Activated CD8-positive, alpha-beta T cell treated with anti-CD3 and anti-CD28 coated beads, Interleukin-2, amount 10 ng/mL, durations not matched to agents 7 days and 5 days (primary cell): ENCODE measurements at regions not wholly inside any gene's neighbourhood (a gene's known extent, or its start where the extent isn't known, plus 50 kb on each side); places are given as distances from the start of the nearest gene placed in this dataset.

Source experiments
- ATAC-seq: fragments of 150-1000 bp; cut with Tn5 transposase; one replicate; pipeline ENCODE4 v1.10.0; 2021; ENCODE audit warnings: moderate library complexity
- CTCF ChIA-PET: fragments of 350-600 bp; sonication (Branson Sonifier 250); formaldehyde crosslinking; loops from one replicate; lab custom pipeline; 2021; ENCODE audit warnings: antibody characterized with exemption; lab: Charles Lee
- POLR2A ChIA-PET: fragments of 350-600 bp; sonication (Branson Sonifier 250); formaldehyde crosslinking; loops from one replicate; lab custom pipeline; 2021; ENCODE audit warnings: antibody characterized with exemption; lab: Charles Lee
- DNase-seq: peaks from one replicate; pipeline ENCODE4 v3.0.0-alpha.2; 2020
- H3K27ac Mint-ChIP-seq: one replicate; pipeline ENCODE4 v1.8.0; 2021; ENCODE audit warnings: mild to moderate bottlenecking, mixed read lengths
- H3K27me3 Mint-ChIP-seq: one replicate; pipeline ENCODE4 v1.8.0; 2021; ENCODE audit warnings: low read depth, mixed read lengths
- H3K36me3 Mint-ChIP-seq: one replicate; pipeline ENCODE4 v1.8.0; 2021; ENCODE audit warnings: low read depth, mixed read lengths
- H3K4me1 Mint-ChIP-seq: one replicate; pipeline ENCODE4 v1.8.0; 2021; ENCODE audit warnings: low read depth, mixed read lengths
- H3K4me3 Mint-ChIP-seq: one replicate; pipeline ENCODE4 v1.8.0; 2021; ENCODE audit warnings: mild to moderate bottlenecking, mixed read lengths
- H3K9me3 Mint-ChIP-seq: one replicate; pipeline ENCODE4 v1.8.0; 2022; ENCODE audit warnings: mixed read lengths; ENCODE audit not compliant: insufficient read depth

GRCh38 chr12:127113945-127114344 is 1153.0 kb upstream of the TMEM132C start:
- Mint-ChIP-seq H3K4me3 (no peak overlapping the region), H3K36me3 (no peaks in the 10 kb centered on the region)

DNA sequence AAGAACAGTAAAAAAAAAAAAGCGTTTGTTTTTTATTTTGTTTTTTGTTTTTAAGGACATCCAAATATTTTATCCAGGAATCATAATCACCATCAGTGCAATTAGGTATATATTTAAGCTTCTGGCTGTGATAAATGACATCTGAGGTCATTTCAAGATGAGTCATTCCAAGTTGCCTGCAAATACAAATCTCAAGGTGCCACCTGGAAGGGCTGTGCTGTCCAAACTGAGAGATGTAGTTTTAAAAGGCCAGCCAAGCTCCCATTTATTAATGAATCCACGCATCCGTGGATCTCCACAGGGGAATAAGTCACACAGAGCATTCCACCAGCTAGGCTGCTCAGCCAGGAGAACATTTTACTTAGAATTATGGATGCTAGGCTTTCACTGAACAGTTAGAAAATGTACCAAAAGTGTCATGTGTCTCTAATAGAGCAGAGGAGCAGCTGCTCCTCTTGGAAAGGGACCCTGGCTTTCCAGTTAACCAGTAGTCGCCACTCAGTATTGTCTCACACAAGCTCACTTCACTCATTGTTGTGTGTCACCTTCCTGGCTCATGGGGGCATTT is 1151.4 kb upstream of the TMEM132C start:
- no peaks in the 10 kb centered on the region for H3K36me3 Mint-ChIP-seq

More at GRCh38 chr12:127113945-127114344, 1153.0 kb upstream of the TMEM132C start:
- POLR2A ChIA-PET = no interaction called here
- Mint-ChIP-seq H3K27ac (no peak overlapping the region), H3K9me3 (no peaks in the 10 kb centered on the region), H3K4me1 (no peaks in the 10 kb centered on the region), H3K27me3 (no peaks in the 10 kb centered on the region)
- DNase-seq = no peak
- CTCF ChIA-PET = no interaction called here
- ATAC-seq = no peak

GRCh38 chr12:127118251-127118650 is 1148.7 kb upstream of the TMEM132C start:
- ChIA-PET POLR2A (no interaction called here), CTCF (interaction anchor here (1.1 kb wide), 1 partner anchor 9 kb away, joined by 3 read pairs; no protein-coding TSS in a partner anchor)
- H3K4me1 Mint-ChIP-seq = no peaks in the 10 kb centered on the region
- H3K9me3 Mint-ChIP-seq = no peaks in the 10 kb centered on the region
- no peaks in the 10 kb centered on the region for H3K36me3 Mint-ChIP-seq
- no peak overlapping the region for H3K4me3 Mint-ChIP-seq
- no peak overlapping the region for H3K27ac Mint-ChIP-seq
- H3K27me3 Mint-ChIP-seq = no peaks in the 10 kb centered on the region
- ATAC-seq = no peak
- DNase-seq = no peak

More for the DNA sequence above, 1151.4 kb upstream of the TMEM132C start:
- Mint-ChIP-seq H3K4me1 (no peaks in the 10 kb centered on the region), H3K9me3 (no peaks in the 10 kb centered on the region), H3K27me3 (no peaks in the 10 kb centered on the region), H3K27ac (no peak overlapping the region), H3K4me3 (no peak overlapping the region)
- DNase-seq (no peak), ATAC-seq (no peak)
- ChIA-PET CTCF (no interaction called here), POLR2A (no interaction called here)

DNA sequence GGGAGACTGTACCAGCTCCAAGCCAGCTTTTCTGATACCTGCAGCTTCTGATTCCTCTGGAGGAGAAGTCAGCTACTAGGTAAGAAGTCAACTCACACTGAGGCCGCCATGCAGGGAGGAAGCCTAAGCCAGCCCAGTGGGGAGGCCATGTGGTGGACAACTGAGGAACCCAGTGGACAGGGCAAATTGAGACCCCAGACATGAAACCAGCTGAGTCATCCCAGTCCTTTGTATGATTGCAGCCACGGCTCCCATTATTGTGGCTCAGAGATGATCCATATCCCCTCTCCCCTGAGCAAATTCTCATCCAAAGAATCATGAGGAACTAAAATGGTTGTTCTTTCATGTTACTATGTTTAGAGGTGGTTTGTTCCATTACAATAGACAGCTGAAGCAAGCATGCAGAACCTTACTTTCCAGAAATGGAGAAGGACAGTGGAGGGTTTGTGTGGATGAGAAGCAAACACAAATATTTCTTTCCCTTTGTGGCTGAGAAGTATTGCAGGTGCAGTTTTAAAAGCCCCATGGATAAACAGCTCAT is 1147.3 kb upstream of the TMEM132C start:
- no peak for ATAC-seq
- Mint-ChIP-seq H3K36me3 (no peaks in the 10 kb centered on the region), H3K9me3 (no peaks in the 10 kb centered on the region), H3K4me3 (no peak overlapping the region), H3K4me1 (no peaks in the 10 kb centered on the region), H3K27me3 (no peaks in the 10 kb centered on the region), H3K27ac (no peak overlapping the region)
- ChIA-PET POLR2A (no interaction called here), CTCF (no interaction called here)
- DNase-seq = no peak

GRCh38 chr12:127120851-127121250 is 1146.1 kb upstream of the TMEM132C start:
- ChIA-PET CTCF (no interaction called here), POLR2A (no interaction called here)
- no peaks in the 10 kb centered on the region for H3K4me1 Mint-ChIP-seq
- H3K27ac Mint-ChIP-seq = no peak overlapping the region
- H3K36me3 Mint-ChIP-seq = no peaks in the 10 kb centered on the region
- H3K27me3 Mint-ChIP-seq = no peaks in the 10 kb centered on the region
- H3K9me3 Mint-ChIP-seq = no peaks in the 10 kb centered on the region
- ATAC-seq (no peak), DNase-seq (no peak)
- no peak overlapping the region for H3K4me3 Mint-ChIP-seq

DNA sequence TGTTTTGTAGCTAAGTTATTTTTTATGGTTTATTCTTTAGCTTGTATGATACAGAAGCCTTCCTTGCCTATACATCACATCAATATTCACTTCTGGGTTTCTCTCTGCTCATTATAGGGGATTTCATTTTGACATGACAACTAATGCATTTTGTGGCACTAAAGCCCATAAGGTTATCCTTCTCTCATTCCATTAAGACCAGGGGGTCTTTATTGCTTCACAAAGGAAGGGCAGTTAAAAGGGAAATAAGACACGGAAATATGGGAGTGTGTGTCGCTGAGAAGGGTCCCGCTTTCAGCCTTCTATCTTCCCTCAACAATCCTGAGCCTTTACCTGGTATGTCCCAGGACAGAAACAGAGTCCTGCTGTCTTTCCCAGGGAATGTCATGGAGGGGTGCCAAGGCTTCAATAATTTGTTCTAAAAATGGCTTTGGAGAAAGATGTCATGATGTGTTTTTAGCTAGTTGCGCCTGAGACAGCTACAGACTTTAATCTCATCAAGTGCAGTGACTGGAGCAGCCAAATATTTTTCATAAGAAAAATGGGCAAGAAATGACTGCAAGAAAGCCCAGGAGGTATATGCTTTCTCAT is 1145.4 kb upstream of the TMEM132C start:
- Mint-ChIP-seq H3K4me3 (no peak overlapping the region), H3K9me3 (no peaks in the 10 kb centered on the region), H3K36me3 (no peaks in the 10 kb centered on the region), H3K4me1 (no peaks in the 10 kb centered on the region), H3K27me3 (no peaks in the 10 kb centered on the region), H3K27ac (no peak overlapping the region)
- DNase-seq = no peak
- CTCF ChIA-PET = no interaction called here
- ATAC-seq = no peak
- POLR2A ChIA-PET = no interaction called here

GRCh38 chr12:127125607-127126259 is 1141.2 kb upstream of the TMEM132C start:
- POLR2A ChIA-PET = no interaction called here

GRCh38 chr12:127126260-127126628 is 1140.7 kb upstream of the TMEM132C start:
- POLR2A ChIA-PET = no interaction called here
- H3K4me3 Mint-ChIP-seq = no peak overlapping the region
- ATAC-seq = no peak

More at GRCh38 chr12:127125607-127126259, 1141.2 kb upstream of the TMEM132C start:
- DNase-seq (peak; percentile 21), ATAC-seq (peak; percentile 44)
- no peaks in the 10 kb centered on the region for H3K36me3 Mint-ChIP-seq
- H3K27ac Mint-ChIP-seq = peak overlapping the region; percentile 25
- no peaks in the 10 kb centered on the region for H3K9me3 Mint-ChIP-seq
- no peaks in the 10 kb centered on the region for H3K27me3 Mint-ChIP-seq
- CTCF ChIA-PET = no interaction called here
- H3K4me3 Mint-ChIP-seq = no peak overlapping the region
- H3K4me1 Mint-ChIP-seq = no peaks in the 10 kb centered on the region

DNA sequence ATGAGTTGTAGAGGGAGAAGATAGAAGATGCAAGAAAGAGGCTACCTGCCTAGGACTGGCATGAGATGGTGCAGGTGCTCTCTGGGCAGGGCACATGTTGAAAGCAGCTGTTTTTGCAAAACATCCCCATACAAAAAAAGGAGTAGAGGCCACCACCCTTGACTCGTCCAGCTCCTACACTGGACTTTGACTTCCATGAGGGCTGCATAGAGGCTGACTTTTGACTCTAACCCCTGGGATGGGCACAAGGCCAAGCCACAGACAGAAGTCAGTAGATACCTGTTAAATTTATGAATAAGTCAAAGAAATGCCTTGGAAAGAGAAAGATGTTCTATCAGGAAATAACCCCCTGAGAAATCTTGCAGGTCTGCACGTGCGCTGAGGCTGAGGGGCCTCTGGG is 1139.1 kb upstream of the TMEM132C start:
- CTCF ChIA-PET = no interaction called here
- no peak for DNase-seq
- Mint-ChIP-seq H3K27ac (no peak overlapping the region), H3K9me3 (no peaks in the 10 kb centered on the region), H3K36me3 (no peaks in the 10 kb centered on the region), H3K4me1 (no peaks in the 10 kb centered on the region), H3K4me3 (no peak overlapping the region), H3K27me3 (no peaks in the 10 kb centered on the region)
- ATAC-seq = no peak
- POLR2A ChIA-PET = no interaction called here

More at GRCh38 chr12:127126260-127126628, 1140.7 kb upstream of the TMEM132C start:
- CTCF ChIA-PET = no interaction called here
- DNase-seq = no peak
- H3K9me3 Mint-ChIP-seq = no peaks in the 10 kb centered on the region
- H3K27me3 Mint-ChIP-seq = no peaks in the 10 kb centered on the region
- no peaks in the 10 kb centered on the region for H3K4me1 Mint-ChIP-seq
- H3K36me3 Mint-ChIP-seq = no peaks in the 10 kb centered on the region
- no peak overlapping the region for H3K27ac Mint-ChIP-seq

GRCh38 chr12:127130506-127131124 is 1136.4 kb upstream of the TMEM132C start:
- H3K9me3 Mint-ChIP-seq = no peaks in the 10 kb centered on the region
- ChIA-PET POLR2A (no interaction called here), CTCF (no interaction called here)
- H3K27me3 Mint-ChIP-seq = no peaks in the 10 kb centered on the region
- H3K27ac Mint-ChIP-seq = no peak overlapping the region
- no peak for DNase-seq
- ATAC-seq = no peak
- no peaks in the 10 kb centered on the region for H3K36me3 Mint-ChIP-seq
- H3K4me1 Mint-ChIP-seq = no peaks in the 10 kb centered on the region
- H3K4me3 Mint-ChIP-seq = no peak overlapping the region

DNA sequence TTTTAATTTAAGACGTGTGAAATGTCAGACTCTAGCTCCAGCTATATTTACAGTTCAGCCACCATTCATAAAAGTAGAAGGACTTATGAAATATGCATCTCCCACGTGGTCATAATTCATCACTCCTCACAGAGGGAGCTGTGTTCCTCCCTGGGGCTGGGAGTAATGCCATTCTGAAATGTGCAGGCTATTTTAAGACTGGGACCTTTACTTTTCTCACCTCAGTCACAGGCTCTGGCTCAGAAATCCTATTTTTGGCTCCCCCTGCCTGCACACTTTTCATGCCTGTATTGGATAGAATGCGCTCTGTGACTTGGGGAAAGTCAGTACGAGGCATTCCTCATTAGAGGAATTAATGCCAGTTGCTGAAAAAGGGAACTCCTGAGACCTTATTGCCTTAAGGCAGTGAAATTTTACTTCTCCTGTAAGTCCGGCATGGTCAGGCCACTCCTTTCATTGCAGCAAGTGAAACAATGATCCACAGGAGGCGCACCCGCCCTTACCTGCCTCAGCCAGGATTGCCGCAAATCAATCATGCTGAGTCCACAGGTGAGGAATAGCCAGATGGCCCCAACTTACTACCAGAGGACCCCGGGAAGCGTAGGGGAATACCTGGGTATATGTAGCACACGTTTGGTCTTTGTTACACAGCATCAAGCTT is 1133.2 kb upstream of the TMEM132C start:
- no peak for ATAC-seq
- H3K27me3 Mint-ChIP-seq = no peaks in the 10 kb centered on the region
- DNase-seq = no peak
- H3K9me3 Mint-ChIP-seq = no peaks in the 10 kb centered on the region
- ChIA-PET CTCF (no interaction called here), POLR2A (no interaction called here)
- H3K4me3 Mint-ChIP-seq = no peak overlapping the region
- H3K4me1 Mint-ChIP-seq = no peaks in the 10 kb centered on the region
- H3K36me3 Mint-ChIP-seq = no peaks in the 10 kb centered on the region
- H3K27ac Mint-ChIP-seq = no peak overlapping the region
